ENCODE measurements at regions not wholly inside any gene's neighbourhood (a gene's known extent, or its start where the extent isn't known, plus 50 kb on each side); places are given as distances from the start of the nearest gene placed in this dataset.

DNA sequence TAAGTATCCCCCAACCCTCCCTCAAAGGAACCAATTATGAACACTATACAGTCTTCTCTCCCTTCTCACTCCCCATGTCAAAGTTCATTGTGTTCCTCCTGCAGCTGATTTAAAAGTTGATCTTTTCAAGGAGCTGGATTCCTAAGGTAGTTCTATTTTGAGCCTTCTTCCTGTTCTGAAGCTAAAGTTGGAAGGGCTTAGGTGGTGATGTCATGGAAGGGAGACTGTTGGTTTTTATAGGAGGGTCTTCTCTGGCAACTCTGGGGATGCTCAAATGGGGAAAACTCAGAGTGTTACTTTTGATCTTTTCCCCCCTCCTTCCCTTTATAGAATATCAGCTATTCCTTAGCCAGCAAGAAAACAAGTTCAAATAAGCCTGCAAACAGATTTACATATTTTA, 83.0 kb upstream of the AK4 start:
- TF ChIP-seq POLR2A (IDR thresholded peaks at IDR 0.05; ENCODE audit: low read depth, low read length) (no peak), POLR2AphosphoS5 (IDR thresholded peaks at IDR 0.05; ENCODE audit: low read depth, low read length) (no peak), TAF1 (IDR thresholded peaks at IDR 0.05; ENCODE audit: borderline replicate concordance, low read depth, low read length) (no peak)
